ENCODE measurements at regions not wholly inside any gene's neighbourhood (a gene's known extent, or its start where the extent isn't known, plus 50 kb on each side); places are given as distances from the start of the nearest gene placed in this dataset.

DNA sequence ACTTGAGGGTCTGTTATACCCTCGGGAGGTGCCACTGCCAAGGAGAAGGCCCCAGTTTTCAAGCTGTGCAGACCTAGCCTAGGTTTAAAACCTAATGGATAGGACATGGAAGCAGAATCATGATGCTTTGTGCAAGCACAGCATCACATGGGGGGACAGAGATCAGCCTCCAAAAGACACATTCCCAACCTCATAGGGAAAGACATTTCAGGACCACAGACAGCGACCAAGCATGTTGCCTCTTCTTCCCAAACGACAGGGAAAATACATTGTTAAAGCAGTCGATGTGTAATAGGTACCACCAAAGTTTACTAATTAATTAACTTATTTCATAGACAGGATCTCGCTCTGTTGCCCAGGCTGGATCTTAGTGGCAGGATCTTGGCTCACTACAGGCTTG is 573.9 kb downstream of the TCERG1L start:
- TF ChIP-seq PHF8 (IDR thresholded peaks at IDR 0.05; ENCODE audit: borderline replicate concordance, low read depth) (no peak), POLR2A (IDR thresholded peaks at IDR 0.05; ENCODE audit: low read length) (no peak), BHLHE40 (IDR thresholded peaks at IDR 0.05; ENCODE audit: low read depth, low read length) (no peak)
- TF ChIP-seq, protein P1, sequence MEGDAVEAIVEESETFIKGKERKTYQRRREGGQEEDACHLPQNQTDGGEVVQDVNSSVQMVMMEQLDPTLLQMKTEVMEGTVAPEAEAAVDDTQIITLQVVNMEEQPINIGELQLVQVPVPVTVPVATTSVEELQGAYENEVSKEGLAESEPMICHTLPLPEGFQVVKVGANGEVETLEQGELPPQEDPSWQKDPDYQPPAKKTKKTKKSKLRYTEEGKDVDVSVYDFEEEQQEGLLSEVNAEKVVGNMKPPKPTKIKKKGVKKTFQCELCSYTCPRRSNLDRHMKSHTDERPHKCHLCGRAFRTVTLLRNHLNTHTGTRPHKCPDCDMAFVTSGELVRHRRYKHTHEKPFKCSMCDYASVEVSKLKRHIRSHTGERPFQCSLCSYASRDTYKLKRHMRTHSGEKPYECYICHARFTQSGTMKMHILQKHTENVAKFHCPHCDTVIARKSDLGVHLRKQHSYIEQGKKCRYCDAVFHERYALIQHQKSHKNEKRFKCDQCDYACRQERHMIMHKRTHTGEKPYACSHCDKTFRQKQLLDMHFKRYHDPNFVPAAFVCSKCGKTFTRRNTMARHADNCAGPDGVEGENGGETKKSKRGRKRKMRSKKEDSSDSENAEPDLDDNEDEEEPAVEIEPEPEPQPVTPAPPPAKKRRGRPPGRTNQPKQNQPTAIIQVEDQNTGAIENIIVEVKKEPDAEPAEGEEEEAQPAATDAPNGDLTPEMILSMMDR (IDR thresholded peaks at IDR 0.05): no peak

Data from A549 (cell line).